HG03575 (cell line): ENCODE measurements at regions not wholly inside any gene's neighbourhood (a gene's known extent, or its start where the extent isn't known, plus 50 kb on each side); places are given as distances from the start of the nearest gene placed in this dataset.
"Not testable (repeated sequence)": the region's sequence is repeated elsewhere in the genome, so short reads cannot be mapped to it uniquely, and the experiment has no call there.

ENCODE experiments used
- ATAC-seq: cut with Tn5 transposase; IDR thresholded peaks from one replicate; pipeline ENCODE4 v1.9.1; 2021; ENCODE audit not compliant: unreplicated experiment, insufficient number of reproducible peaks, low FRiP score; ENCODE audit errors: extremely low read depth

GRCh38 chr3:158026236-158026635, 80.0 kb downstream of the SHOX2 start:
- no peak for ATAC-seq

GRCh38 chr3:158019897-158020296, 86.3 kb downstream of the SHOX2 start:
- ATAC-seq, result not testable (repeated sequence)

- no peak for ATAC-seq
Measured at GRCh38 chr3:158018462-158018861, 87.8 kb downstream of the SHOX2 start.

GRCh38 chr3:158012901-158013300, 93.3 kb downstream of the SHOX2 start:
- no peak for ATAC-seq

- no peak for ATAC-seq
Measured at GRCh38 chr3:158005391-158006100, 100.7 kb downstream of the SHOX2 start.

GRCh38 chr3:157999246-157999645, 107.0 kb downstream of the SHOX2 start:
- no peak for ATAC-seq

GRCh38 chr3:157982359-157982758, 123.9 kb downstream of the SHOX2 start:
- ATAC-seq, result no peak

- ATAC-seq, result no peak
Measured at GRCh38 chr3:157981819-157982218, 124.4 kb downstream of the SHOX2 start.

GRCh38 chr3:157979022-157979421, 127.2 kb downstream of the SHOX2 start:
- no peak for ATAC-seq

- no peak for ATAC-seq
Measured at GRCh38 chr3:157961665-157962064, 144.6 kb downstream of the SHOX2 start.

GRCh38 chr3:157958457-157958856, 147.8 kb downstream of the SHOX2 start:
- ATAC-seq, result no peak

- ATAC-seq, result no peak
Measured at GRCh38 chr3:157956850-157957249, 149.4 kb downstream of the SHOX2 start.

- ATAC-seq, result no peak
Measured at GRCh38 chr3:157956176-157956575, 150.0 kb downstream of the SHOX2 start.

- no peak for ATAC-seq
Measured at GRCh38 chr3:157953565-157953964, 152.7 kb downstream of the SHOX2 start.

GRCh38 chr3:157948605-157949383, 157.4 kb downstream of the SHOX2 start:
- ATAC-seq, result no peak

- ATAC-seq, result no peak
Measured at GRCh38 chr3:157939166-157939565, 167.1 kb downstream of the SHOX2 start.

- ATAC-seq, result no peak
Measured at GRCh38 chr3:157938154-157938779, 168.0 kb downstream of the SHOX2 start.

- ATAC-seq, result no peak
Measured at GRCh38 chr3:157931517-157931916, 174.7 kb downstream of the SHOX2 start.

- ATAC-seq, result no peak
Measured at GRCh38 chr3:157930000-157930780, 176.0 kb downstream of the SHOX2 start.
